ENCODE measurements at regions not wholly inside any gene's neighbourhood (a gene's known extent, or its start where the extent isn't known, plus 50 kb on each side); places are given as distances from the start of the nearest gene placed in this dataset.

DNA sequence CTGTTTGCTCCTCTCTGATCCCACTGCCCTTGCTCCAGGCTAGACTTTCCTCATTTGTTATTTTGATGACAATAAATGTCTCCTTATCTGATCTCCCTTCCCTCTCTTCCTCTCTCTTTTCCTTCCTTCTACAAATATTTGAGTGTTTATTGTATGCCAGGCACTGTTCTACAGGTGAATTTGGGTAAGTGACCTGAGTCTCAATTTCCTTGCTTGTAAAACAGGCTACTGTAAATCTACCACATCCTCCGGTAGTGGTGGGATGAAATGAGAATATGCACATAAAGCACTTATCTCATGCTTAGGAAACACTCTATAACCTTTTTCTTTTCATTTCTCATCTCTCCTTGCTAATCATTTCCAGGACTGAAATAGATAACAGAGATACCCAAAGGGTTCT, 86.4 kb downstream of the HMHB1 start:
- CTCF ChIA-PET, result no interaction called here
- intact Hi-C loops (cut with micrococcal nuclease; ENCODE audit: unreplicated experiment), result no loop called here
- Mint-ChIP-seq H3K36me3 (ENCODE audit: insufficient read depth, unreplicated experiment) (no peaks in the 10 kb centered on the region), H3K27me3 (ENCODE audit: unreplicated experiment) (no peaks in the 10 kb centered on the region), H3K4me3 (ENCODE audit: low read depth, unreplicated experiment) (no peak overlapping the region), H3K9me3 (ENCODE audit: low read depth, unreplicated experiment) (no peaks in the 10 kb centered on the region), H3K27ac (ENCODE audit: unreplicated experiment) (no peak overlapping the region), H3K4me1 (ENCODE audit: low read depth, unreplicated experiment) (no peaks in the 10 kb centered on the region)
- BruUV-seq (replicated peaks), result no TSS peak
- TF ChIP-seq, protein P1, sequence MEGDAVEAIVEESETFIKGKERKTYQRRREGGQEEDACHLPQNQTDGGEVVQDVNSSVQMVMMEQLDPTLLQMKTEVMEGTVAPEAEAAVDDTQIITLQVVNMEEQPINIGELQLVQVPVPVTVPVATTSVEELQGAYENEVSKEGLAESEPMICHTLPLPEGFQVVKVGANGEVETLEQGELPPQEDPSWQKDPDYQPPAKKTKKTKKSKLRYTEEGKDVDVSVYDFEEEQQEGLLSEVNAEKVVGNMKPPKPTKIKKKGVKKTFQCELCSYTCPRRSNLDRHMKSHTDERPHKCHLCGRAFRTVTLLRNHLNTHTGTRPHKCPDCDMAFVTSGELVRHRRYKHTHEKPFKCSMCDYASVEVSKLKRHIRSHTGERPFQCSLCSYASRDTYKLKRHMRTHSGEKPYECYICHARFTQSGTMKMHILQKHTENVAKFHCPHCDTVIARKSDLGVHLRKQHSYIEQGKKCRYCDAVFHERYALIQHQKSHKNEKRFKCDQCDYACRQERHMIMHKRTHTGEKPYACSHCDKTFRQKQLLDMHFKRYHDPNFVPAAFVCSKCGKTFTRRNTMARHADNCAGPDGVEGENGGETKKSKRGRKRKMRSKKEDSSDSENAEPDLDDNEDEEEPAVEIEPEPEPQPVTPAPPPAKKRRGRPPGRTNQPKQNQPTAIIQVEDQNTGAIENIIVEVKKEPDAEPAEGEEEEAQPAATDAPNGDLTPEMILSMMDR (IDR thresholded peaks at IDR 0.05; ENCODE audit: unreplicated experiment), result no peak
- no peak for DNase-seq

- Mint-ChIP-seq H3K4me1 (ENCODE audit: low read depth, unreplicated experiment) (no peaks in the 10 kb centered on the region), H3K4me3 (ENCODE audit: low read depth, unreplicated experiment) (no peak overlapping the region), H3K27me3 (ENCODE audit: unreplicated experiment) (no peaks in the 10 kb centered on the region), H3K27ac (ENCODE audit: unreplicated experiment) (no peak overlapping the region), H3K9me3 (ENCODE audit: low read depth, unreplicated experiment) (no peaks in the 10 kb centered on the region), H3K36me3 (ENCODE audit: insufficient read depth, unreplicated experiment) (no peaks in the 10 kb centered on the region)
- BruUV-seq (replicated peaks), result no TSS peak
- CTCF ChIA-PET, result interaction anchor here (0.6 kb wide), 1 partner anchor 793 kb away, joined by 4 read pairs; no protein-coding TSS in a partner anchor
- intact Hi-C loops (cut with micrococcal nuclease; ENCODE audit: unreplicated experiment), result no loop called here
- DNase-seq, result no peak
- TF ChIP-seq, protein P1 (IDR thresholded peaks at IDR 0.05; ENCODE audit: unreplicated experiment), result no peak
These were observed 87.1 kb downstream of the HMHB1 start for GRCh38 chr5:143898916-143899591.

- H3K27me3 Mint-ChIP-seq (ENCODE audit: unreplicated experiment), result no peaks in the 10 kb centered on the region
- no TSS peak for BruUV-seq (replicated peaks)
- CTCF ChIA-PET, result no interaction called here
- TF ChIP-seq, protein P1 (IDR thresholded peaks at IDR 0.05; ENCODE audit: unreplicated experiment), result no peak
- H3K4me3 Mint-ChIP-seq (ENCODE audit: low read depth, unreplicated experiment), result no peak overlapping the region
- H3K4me1 Mint-ChIP-seq (ENCODE audit: low read depth, unreplicated experiment), result no peaks in the 10 kb centered on the region
- DNase-seq, result no peak
- no peak overlapping the region for H3K27ac Mint-ChIP-seq (ENCODE audit: unreplicated experiment)
- intact Hi-C loops (cut with micrococcal nuclease; ENCODE audit: unreplicated experiment), result no loop called here
- H3K36me3 Mint-ChIP-seq (ENCODE audit: insufficient read depth, unreplicated experiment), result no peaks in the 10 kb centered on the region
- H3K9me3 Mint-ChIP-seq (ENCODE audit: low read depth, unreplicated experiment), result no peaks in the 10 kb centered on the region
These were observed 97.0 kb downstream of the HMHB1 start for GRCh38 chr5:143908959-143909358.

- Mint-ChIP-seq H3K4me3 (ENCODE audit: low read depth, unreplicated experiment) (no peak overlapping the region), H3K4me1 (ENCODE audit: low read depth, unreplicated experiment) (no peaks in the 10 kb centered on the region), H3K9me3 (ENCODE audit: low read depth, unreplicated experiment) (no peaks in the 10 kb centered on the region), H3K27ac (ENCODE audit: unreplicated experiment) (no peak overlapping the region), H3K27me3 (ENCODE audit: unreplicated experiment) (no peaks in the 10 kb centered on the region), H3K36me3 (ENCODE audit: insufficient read depth, unreplicated experiment) (no peaks in the 10 kb centered on the region)
- intact Hi-C loops (cut with micrococcal nuclease; ENCODE audit: unreplicated experiment), result no loop called here
- no peak for DNase-seq
- CTCF ChIA-PET, result no interaction called here
- TF ChIP-seq, protein P1 (IDR thresholded peaks at IDR 0.05; ENCODE audit: unreplicated experiment), result no peak
- BruUV-seq (replicated peaks), result no TSS peak
These were observed 101.2 kb downstream of the HMHB1 start for GRCh38 chr5:143913008-143913752.

Data from Calu3 (cell line).